ENCODE measurements at regions not wholly inside any gene's neighbourhood (a gene's known extent, or its start where the extent isn't known, plus 50 kb on each side); places are given as distances from the start of the nearest gene placed in this dataset.

GRCh38 chr2:118460425-118460824 lies 372.2 kb downstream of the INSIG2 start:
- TF ChIP-seq CTCF (IDR thresholded peaks at IDR 0.05; ENCODE audit: insufficient read depth, low read length, missing control alignments) = no peak
- H3K4me3 ChIP-seq (ENCODE audit: low read depth, low read length) = no peak overlapping the region
- ChIA-PET CTCF (interaction anchor here (1.1 to 2.3 kb wide), 2 partner anchors 12 to 395 kb away, joined by 4 to 7 read pairs; no protein-coding TSS in a partner anchor), POLR2A (no interaction called here)
- DNase-seq (ENCODE audit: low read depth, low spot score) = no peak

- no peak overlapping the region for H3K4me3 ChIP-seq (ENCODE audit: low read depth, low read length)
- ChIA-PET POLR2A (no interaction called here), CTCF (interaction anchor here (2.3 kb wide), 1 partner anchor 396 kb away, joined by 7 read pairs; no protein-coding TSS in a partner anchor)
- TF ChIP-seq CTCF (IDR thresholded peaks at IDR 0.05; ENCODE audit: insufficient read depth, low read length, missing control alignments) = no peak
- no peak for DNase-seq (ENCODE audit: low read depth, low spot score)
Measured at GRCh38 chr2:118459426-118459825, 371.2 kb downstream of the INSIG2 start.

- POLR2A ChIA-PET = no interaction called here
- CTCF ChIA-PET = no interaction called here
- DNase-seq (ENCODE audit: low read depth, low spot score) = no peak
- no peak overlapping the region for H3K4me3 ChIP-seq (ENCODE audit: low read depth, low read length)
- TF ChIP-seq CTCF (IDR thresholded peaks at IDR 0.05; ENCODE audit: insufficient read depth, low read length, missing control alignments) = no peak
Measured at GRCh38 chr2:118457951-118458350, 369.7 kb downstream of the INSIG2 start.

- H3K4me3 ChIP-seq (ENCODE audit: low read depth, low read length) = no peak overlapping the region
- TF ChIP-seq CTCF (IDR thresholded peaks at IDR 0.05; ENCODE audit: insufficient read depth, low read length, missing control alignments) = no peak
- DNase-seq (ENCODE audit: low read depth, low spot score) = no peak
- CTCF ChIA-PET = interaction anchor here (0.6 to 3.3 kb wide), 4 partner anchors 18 to 434 kb away, joined by 3 to 13 read pairs (median 4); no protein-coding TSS in a partner anchor
- POLR2A ChIA-PET = no interaction called here
Measured at GRCh38 chr2:118449401-118449800, 361.1 kb downstream of the INSIG2 start.

- peak; percentile 45 for DNase-seq (ENCODE audit: low read depth, low spot score)
- CTCF ChIA-PET = no interaction called here
- TF ChIP-seq CTCF (IDR thresholded peaks at IDR 0.05; ENCODE audit: insufficient read depth, low read length, missing control alignments) = no peak
Measured at GRCh38 chr2:118443596-118443995, 355.3 kb downstream of the INSIG2 start.

GRCh38 chr2:118442996-118443553 lies 354.8 kb downstream of the INSIG2 start:
- no peak for TF ChIP-seq CTCF (IDR thresholded peaks at IDR 0.05; ENCODE audit: insufficient read depth, low read length, missing control alignments)
- POLR2A ChIA-PET = no interaction called here
- H3K4me3 ChIP-seq (ENCODE audit: low read depth, low read length) = no peak overlapping the region
- no peak for DNase-seq (ENCODE audit: low read depth, low spot score)
- CTCF ChIA-PET = no interaction called here

More at GRCh38 chr2:118443596-118443995, 355.3 kb downstream of the INSIG2 start:
- H3K4me3 ChIP-seq (ENCODE audit: low read depth, low read length) = no peak overlapping the region
- POLR2A ChIA-PET = no interaction called here

All from AG04449 (cell line).